ENCODE measurements at regions not wholly inside any gene's neighbourhood (a gene's known extent, or its start where the extent isn't known, plus 50 kb on each side); places are given as distances from the start of the nearest gene placed in this dataset.

GRCh38 chr2:35788543-35788942 lies 567.0 kb upstream of the CRIM1 start:
- Mint-ChIP-seq H3K4me1 (ENCODE audit: low read depth, unreplicated experiment) (peaks cover 2% of the 10 kb centered on the region), H3K4me3 (ENCODE audit: unreplicated experiment) (no peak overlapping the region), H3K27me3 (ENCODE audit: low read depth, unreplicated experiment) (no peaks in the 10 kb centered on the region), H3K9me3 (ENCODE audit: unreplicated experiment) (peaks cover 2% of the 10 kb centered on the region), H3K36me3 (ENCODE audit: low read depth, unreplicated experiment) (no peaks in the 10 kb centered on the region), H3K27ac (ENCODE audit: unreplicated experiment) (no peak overlapping the region)
- Histone ChIP-seq H3K4me1 (ENCODE audit: insufficient read depth, low read length) (no peaks in the 10 kb centered on the region), H3K36me3 (ENCODE audit: insufficient read depth, low read length) (no peaks in the 10 kb centered on the region), H3K9me3 (ENCODE audit: insufficient read depth, low read depth, low read length) (peaks cover 4% of the 10 kb centered on the region), H3K4me2 (ENCODE audit: low read length) (no peak overlapping the region), H3K27ac (ENCODE audit: low read depth, low read length) (no peak overlapping the region), H3K4me3 (ENCODE audit: insufficient read depth, low read depth, low read length) (no peak overlapping the region), H3K79me2 (ENCODE audit: insufficient read depth, low read length) (no peaks in the 10 kb centered on the region), H3K9ac (ENCODE audit: low read length) (no peak overlapping the region), H3K27me3 (ENCODE audit: insufficient read depth, low read length) (no peaks in the 10 kb centered on the region), H4K20me1 (ENCODE audit: insufficient read depth, low read length) (no peaks in the 10 kb centered on the region), H2AFZ (ENCODE audit: low read depth, low read length) (no peak overlapping the region)
- FAIRE-seq (no peak), DNase-seq (ENCODE audit: low read depth) (no peak)
- TF ChIP-seq, protein P1, sequence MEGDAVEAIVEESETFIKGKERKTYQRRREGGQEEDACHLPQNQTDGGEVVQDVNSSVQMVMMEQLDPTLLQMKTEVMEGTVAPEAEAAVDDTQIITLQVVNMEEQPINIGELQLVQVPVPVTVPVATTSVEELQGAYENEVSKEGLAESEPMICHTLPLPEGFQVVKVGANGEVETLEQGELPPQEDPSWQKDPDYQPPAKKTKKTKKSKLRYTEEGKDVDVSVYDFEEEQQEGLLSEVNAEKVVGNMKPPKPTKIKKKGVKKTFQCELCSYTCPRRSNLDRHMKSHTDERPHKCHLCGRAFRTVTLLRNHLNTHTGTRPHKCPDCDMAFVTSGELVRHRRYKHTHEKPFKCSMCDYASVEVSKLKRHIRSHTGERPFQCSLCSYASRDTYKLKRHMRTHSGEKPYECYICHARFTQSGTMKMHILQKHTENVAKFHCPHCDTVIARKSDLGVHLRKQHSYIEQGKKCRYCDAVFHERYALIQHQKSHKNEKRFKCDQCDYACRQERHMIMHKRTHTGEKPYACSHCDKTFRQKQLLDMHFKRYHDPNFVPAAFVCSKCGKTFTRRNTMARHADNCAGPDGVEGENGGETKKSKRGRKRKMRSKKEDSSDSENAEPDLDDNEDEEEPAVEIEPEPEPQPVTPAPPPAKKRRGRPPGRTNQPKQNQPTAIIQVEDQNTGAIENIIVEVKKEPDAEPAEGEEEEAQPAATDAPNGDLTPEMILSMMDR (IDR thresholded peaks at IDR 0.05; ENCODE audit: insufficient read depth, low read depth, low read length): no peak
- no peak for TF ChIP-seq EZH2 (IDR thresholded peaks at IDR 0.05; ENCODE audit: insufficient read depth, low read length)

DNA sequence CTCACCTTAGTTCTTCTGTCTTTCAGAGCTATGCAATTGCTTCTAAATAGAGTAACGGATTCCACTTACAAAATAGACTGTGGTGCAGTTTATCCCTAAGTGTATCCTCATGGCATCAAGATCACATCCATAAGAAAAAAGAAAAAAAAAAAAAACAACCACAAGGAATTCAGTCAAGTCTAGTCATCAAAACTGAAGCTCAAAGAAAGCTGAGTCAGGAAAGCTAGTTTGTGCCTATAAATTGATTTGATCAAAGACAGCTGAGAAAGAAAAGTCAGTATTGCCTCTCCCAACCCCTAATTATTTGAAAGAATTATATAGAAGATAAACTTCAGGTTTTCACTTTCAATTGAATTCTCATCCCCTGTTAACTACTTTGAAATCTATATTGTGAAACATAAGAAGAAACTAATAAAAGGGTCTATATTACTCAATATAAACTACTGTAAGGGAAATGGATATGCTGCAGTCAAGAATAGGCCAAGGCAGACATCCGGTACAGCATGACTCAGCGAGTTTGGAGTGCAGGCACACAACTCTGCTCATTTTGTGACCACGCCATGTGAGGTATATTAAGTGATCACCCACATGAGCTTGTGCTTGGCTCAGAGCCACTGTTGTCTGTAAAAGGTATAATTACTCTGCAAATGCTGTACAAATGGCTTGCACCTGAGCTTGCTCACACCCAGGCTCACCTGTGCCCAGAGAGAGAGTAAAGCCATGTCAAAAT lies 568.1 kb upstream of the CRIM1 start:
- no peaks in the 10 kb centered on the region for H3K79me2 ChIP-seq (ENCODE audit: insufficient read depth, low read length)
- peaks cover 2% of the 10 kb centered on the region for H3K9me3 Mint-ChIP-seq (ENCODE audit: unreplicated experiment)
- TF ChIP-seq, protein P1 (IDR thresholded peaks at IDR 0.05; ENCODE audit: insufficient read depth, low read depth, low read length): no peak
- TF ChIP-seq EZH2 (IDR thresholded peaks at IDR 0.05; ENCODE audit: insufficient read depth, low read length): no peak

GRCh38 chr2:35785564-35785963 lies 570.0 kb upstream of the CRIM1 start:
- H3K27ac ChIP-seq (ENCODE audit: low read depth, low read length): no peak overlapping the region
- no peak overlapping the region for H3K4me3 Mint-ChIP-seq (ENCODE audit: unreplicated experiment)
- no peak overlapping the region for H3K27ac Mint-ChIP-seq (ENCODE audit: unreplicated experiment)
- H3K27me3 Mint-ChIP-seq (ENCODE audit: low read depth, unreplicated experiment): no peaks in the 10 kb centered on the region
- no peak overlapping the region for H3K4me3 ChIP-seq (ENCODE audit: insufficient read depth, low read depth, low read length)
- no peaks in the 10 kb centered on the region for H3K36me3 ChIP-seq (ENCODE audit: insufficient read depth, low read length)
- TF ChIP-seq EZH2 (IDR thresholded peaks at IDR 0.05; ENCODE audit: insufficient read depth, low read length): no peak
- TF ChIP-seq, protein P1 (IDR thresholded peaks at IDR 0.05; ENCODE audit: insufficient read depth, low read depth, low read length): no peak
- H4K20me1 ChIP-seq (ENCODE audit: insufficient read depth, low read length): no peaks in the 10 kb centered on the region
- peaks cover 6% of the 10 kb centered on the region for H3K9me3 Mint-ChIP-seq (ENCODE audit: unreplicated experiment)
- no peak overlapping the region for H3K9ac ChIP-seq (ENCODE audit: low read length)
- no peak overlapping the region for H2AFZ ChIP-seq (ENCODE audit: low read depth, low read length)
- peaks cover 2% of the 10 kb centered on the region for H3K4me1 Mint-ChIP-seq (ENCODE audit: low read depth, unreplicated experiment)
- H3K27me3 ChIP-seq (ENCODE audit: insufficient read depth, low read length): no peaks in the 10 kb centered on the region
- no peaks in the 10 kb centered on the region for H3K4me1 ChIP-seq (ENCODE audit: insufficient read depth, low read length)
- no peaks in the 10 kb centered on the region for H3K79me2 ChIP-seq (ENCODE audit: insufficient read depth, low read length)
- no peak for DNase-seq (ENCODE audit: low read depth)
- H3K36me3 Mint-ChIP-seq (ENCODE audit: low read depth, unreplicated experiment): no peaks in the 10 kb centered on the region
- peaks cover 4% of the 10 kb centered on the region for H3K9me3 ChIP-seq (ENCODE audit: insufficient read depth, low read depth, low read length)
- no peak for FAIRE-seq
- no peak overlapping the region for H3K4me2 ChIP-seq (ENCODE audit: low read length)

More for the DNA sequence above, 568.1 kb upstream of the CRIM1 start:
- Histone ChIP-seq H2AFZ (ENCODE audit: low read depth, low read length) (no peak overlapping the region), H3K9ac (ENCODE audit: low read length) (no peak overlapping the region), H3K36me3 (ENCODE audit: insufficient read depth, low read length) (no peaks in the 10 kb centered on the region), H3K4me3 (ENCODE audit: insufficient read depth, low read depth, low read length) (no peak overlapping the region), H3K27me3 (ENCODE audit: insufficient read depth, low read length) (no peaks in the 10 kb centered on the region), H4K20me1 (ENCODE audit: insufficient read depth, low read length) (no peaks in the 10 kb centered on the region), H3K27ac (ENCODE audit: low read depth, low read length) (no peak overlapping the region), H3K4me1 (ENCODE audit: insufficient read depth, low read length) (no peaks in the 10 kb centered on the region), H3K4me2 (ENCODE audit: low read length) (no peak overlapping the region), H3K9me3 (ENCODE audit: insufficient read depth, low read depth, low read length) (peaks cover 4% of the 10 kb centered on the region)
- DNase-seq (ENCODE audit: low read depth) (no peak), FAIRE-seq (no peak)
- H3K4me3 Mint-ChIP-seq (ENCODE audit: unreplicated experiment): no peak overlapping the region
- H3K36me3 Mint-ChIP-seq (ENCODE audit: low read depth, unreplicated experiment): no peaks in the 10 kb centered on the region
- H3K27ac Mint-ChIP-seq (ENCODE audit: unreplicated experiment): peak overlapping the region; percentile 14
- no peaks in the 10 kb centered on the region for H3K27me3 Mint-ChIP-seq (ENCODE audit: low read depth, unreplicated experiment)
- peaks cover 2% of the 10 kb centered on the region for H3K4me1 Mint-ChIP-seq (ENCODE audit: low read depth, unreplicated experiment)
